ENCODE measurements at regions not wholly inside any gene's neighbourhood (a gene's known extent, or its start where the extent isn't known, plus 50 kb on each side); places are given as distances from the start of the nearest gene placed in this dataset.

- H3K27me3 ChIP-seq (ENCODE audit: insufficient read depth, low read depth, low read length): no peaks in the 10 kb centered on the region
- H3K9ac ChIP-seq (ENCODE audit: low read length): no peak overlapping the region
- H3K9me2 ChIP-seq (ENCODE audit: insufficient read depth, low read length): no peaks in the 10 kb centered on the region
- no peaks in the 10 kb centered on the region for H3K9me3 ChIP-seq (ENCODE audit: low read length)
- no peak for TF ChIP-seq SMC3 (conservative IDR thresholded peaks at IDR 0.05; ENCODE audit: poor library complexity)
- no peak for TF ChIP-seq MXI1 (conservative IDR thresholded peaks at IDR 0.05; ENCODE audit: poor library complexity, severe bottlenecking)
- TF ChIP-seq POLR2AphosphoS5 (IDR thresholded peaks at IDR 0.05): no peak
- TF ChIP-seq REST (IDR thresholded peaks at IDR 0.05; ENCODE audit: borderline replicate concordance): no peak
- H3K36me3 ChIP-seq (ENCODE audit: insufficient read depth, low read length): no peaks in the 10 kb centered on the region
- no peaks in the 10 kb centered on the region for H3F3A ChIP-seq (ENCODE audit: insufficient read depth, low read length, poor library complexity, severe bottlenecking)
- H3K79me2 ChIP-seq (replicated peaks; ENCODE audit: insufficient read depth, low read length): no peaks in the 10 kb centered on the region
- H3K4me3 ChIP-seq (ENCODE audit: low read length): no peak overlapping the region
- no peak overlapping the region for H2AFZ ChIP-seq (ENCODE audit: low read depth, low read length)
- H3K27ac ChIP-seq (ENCODE audit: low read length): no peak overlapping the region
- no peak overlapping the region for H3K4me2 ChIP-seq (ENCODE audit: low read length)
- H4K20me1 ChIP-seq (ENCODE audit: insufficient read depth): no peaks in the 10 kb centered on the region
These were observed 1453.3 kb downstream of the MAT2B start for GRCh38 chr5:164958688-164959087.

GRCh38 chr5:164959761-164960160 lies 1454.3 kb downstream of the MAT2B start:
- no peaks in the 10 kb centered on the region for H3K9me2 ChIP-seq (ENCODE audit: insufficient read depth, low read length)
- H3F3A ChIP-seq (ENCODE audit: insufficient read depth, low read length, poor library complexity, severe bottlenecking): no peaks in the 10 kb centered on the region
- no peaks in the 10 kb centered on the region for H3K79me2 ChIP-seq (replicated peaks; ENCODE audit: insufficient read depth, low read length)
- no peaks in the 10 kb centered on the region for H4K20me1 ChIP-seq (ENCODE audit: insufficient read depth)
- H3K9ac ChIP-seq (ENCODE audit: low read length): no peak overlapping the region
- H3K4me2 ChIP-seq (ENCODE audit: low read length): no peak overlapping the region
- H3K4me3 ChIP-seq (ENCODE audit: low read length): no peak overlapping the region
- no peaks in the 10 kb centered on the region for H3K9me3 ChIP-seq (ENCODE audit: low read length)
- TF ChIP-seq EP300 (conservative IDR thresholded peaks at IDR 0.05; ENCODE audit: poor library complexity, severe bottlenecking) (no peak), CTCF (IDR thresholded peaks at IDR 0.05; ENCODE audit: poor library complexity, severe bottlenecking) (no peak), TAF1 (IDR thresholded peaks at IDR 0.05; ENCODE audit: low read depth) (no peak), SMC3 (conservative IDR thresholded peaks at IDR 0.05; ENCODE audit: poor library complexity) (no peak), POLR2AphosphoS5 (IDR thresholded peaks at IDR 0.05) (no peak), MXI1 (conservative IDR thresholded peaks at IDR 0.05; ENCODE audit: poor library complexity, severe bottlenecking) (no peak), RAD21 (conservative IDR thresholded peaks at IDR 0.05) (no peak), EZH2 (IDR thresholded peaks at IDR 0.05; ENCODE audit: borderline replicate concordance, insufficient read depth, low read length, poor library complexity, severe bottlenecking) (no peak)
- H3K27me3 ChIP-seq (ENCODE audit: insufficient read depth, low read depth, low read length): no peaks in the 10 kb centered on the region
- H3K36me3 ChIP-seq (ENCODE audit: insufficient read depth, low read length): no peaks in the 10 kb centered on the region
- H3K27ac ChIP-seq (ENCODE audit: low read length): no peak overlapping the region
- no peak overlapping the region for H2AFZ ChIP-seq (ENCODE audit: low read depth, low read length)
